H1 (cell line): ENCODE measurements at regions not wholly inside any gene's neighbourhood (a gene's known extent, or its start where the extent isn't known, plus 50 kb on each side); places are given as distances from the start of the nearest gene placed in this dataset.

Experiments
- CTCF ChIA-PET: fragments of 300-600 bp; sonication (Branson Sonifier 250); formaldehyde crosslinking; loops from one replicate; lab custom pipeline; 2021; ENCODE audit not compliant: partially characterized antibody; lab: Charles Lee
- POLR2A ChIA-PET: fragments of 300-600 bp; sonication (Branson Sonifier 250); formaldehyde crosslinking; loops from one replicate; lab custom pipeline; 2021; ENCODE audit warnings: inconsistent platforms; ENCODE audit not compliant: partially characterized antibody; lab: Charles Lee
- DNase-seq, 2 experiments: peaks; one replicate each; pipeline versions ENCODE4 v3.0.0 to v3.0.0-alpha.2; 2010 to 2022; ENCODE audit warnings: low spot score in 2 of 2, low read depth in 1 of 2, mixed read lengths in 1 of 2
- FAIRE-seq: peaks from 2 replicates; lab custom pipeline; 2011; peaks lifted over from hg19 to GRCh38; lab: Jason Lieb, UNC
- H2AFZ ChIP-seq: 2 replicates; pipeline ENCODE4 v1.8.1; 2012; ENCODE audit warnings: low read length, inconsistent platforms
- H2AK5ac ChIP-seq: 2 replicates; pipeline ENCODE4 v1.6.1; 2013; ENCODE audit warnings: low read depth, low read length
- H2BK120ac ChIP-seq: replicated peaks from 2 replicates; pipeline ENCODE3; 2013; ENCODE audit warnings: low read depth, low read length, inconsistent platforms
- H2BK12ac ChIP-seq: 2 replicates; pipeline ENCODE4 v1.6.1; 2013; ENCODE audit warnings: low read depth, low read length
- H2BK15ac ChIP-seq: 2 replicates; pipeline ENCODE4 v1.6.1; 2013; ENCODE audit warnings: low read length
- H2BK20ac ChIP-seq: 2 replicates; pipeline ENCODE4 v1.6.1; 2013; ENCODE audit warnings: low read length
- H2BK5ac ChIP-seq: 2 replicates; pipeline ENCODE4 v1.6.1; 2013; ENCODE audit warnings: low read depth, low read length
- H3K14ac ChIP-seq: 2 replicates; pipeline ENCODE4 v1.6.1; 2013; ENCODE audit warnings: inconsistent platforms; ENCODE audit not compliant: insufficient read length
- H3K18ac ChIP-seq: 2 replicates; pipeline ENCODE4 v1.6.1; 2013; ENCODE audit warnings: low read length; ENCODE audit errors: extremely low read depth
- H3K23ac ChIP-seq: 2 replicates; pipeline ENCODE4 v1.6.1; 2013; ENCODE audit warnings: inconsistent platforms; ENCODE audit not compliant: insufficient read length
- H3K23me2 ChIP-seq: 2 replicates; pipeline ENCODE4 v1.6.1; 2013; ENCODE audit warnings: low read depth, low read length
- H3K27ac ChIP-seq: 2 replicates; pipeline ENCODE4 v1.6.1; 2011; ENCODE audit warnings: low read depth, low read length, inconsistent platforms
- H3K27me3 ChIP-seq, 4 experiments: replicated peaks in 1 of 4; 1 replicate in 1 of 4; 2 replicates in 3 of 4; pipeline versions ENCODE4 v1.6.1 to v1.8.1; 2011 to 2013; ENCODE audit warnings: low read length in 3 of 4, mild to moderate bottlenecking in 3 of 4, inconsistent platforms in 2 of 4, mixed read lengths in 2 of 4, moderate library complexity in 1 of 4; ENCODE audit not compliant: control insufficient read depth in 3 of 4, insufficient read depth in 3 of 4; ENCODE audit errors: extremely low read depth in 1 of 4
- H3K36me3 ChIP-seq, 4 experiments: 2 replicates each; pipeline versions ENCODE4 v1.6.1 to v1.8.1; 2011 to 2013; ENCODE audit warnings: mild to moderate bottlenecking in 4 of 4, low read length in 3 of 4, moderate library complexity in 2 of 4, control low read depth in 1 of 4, inconsistent platforms in 1 of 4; ENCODE audit not compliant: insufficient read depth in 4 of 4, control insufficient read depth in 2 of 4
- H3K4ac ChIP-seq: replicated peaks from 2 replicates; pipeline ENCODE3; 2013; ENCODE audit warnings: low read length, low read depth, mixed read lengths, inconsistent platforms; ENCODE audit not compliant: insufficient read length
- H3K4me1 ChIP-seq, 4 experiments: replicated peaks in 1 of 4; 1 replicate in 1 of 4; 2 replicates in 3 of 4; pipeline versions ENCODE4 v1.6.1 to v1.8.1; 2011 to 2013; ENCODE audit warnings: low read length in 3 of 4, inconsistent platforms in 2 of 4, mixed read lengths in 1 of 4; ENCODE audit not compliant: insufficient read depth in 4 of 4, control insufficient read depth in 3 of 4
- H3K4me2 ChIP-seq, 2 experiments: 2 replicates each; pipeline versions ENCODE4 v1.6.1 to v1.8.1; 2011 to 2013; ENCODE audit warnings: low read depth in 2 of 2, low read length in 2 of 2, control low read depth in 1 of 2, inconsistent platforms in 1 of 2, mild to moderate bottlenecking in 1 of 2; ENCODE audit not compliant: insufficient read depth in 1 of 2
- H3K4me3 ChIP-seq, 4 experiments: fragments of 200-600, 300-600 bp in 1 of 4; sonication (generic), shearing (Covaris generic), sonication (Bioruptor Twin) in 1 of 4; 2 replicates each; pipeline versions ENCODE4 v1.5.1 to v1.8.1; 2011 to 2016; ENCODE audit warnings: low read length in 4 of 4, low read depth in 3 of 4, control low read depth in 2 of 4, inconsistent platforms in 2 of 4, mild to moderate bottlenecking in 2 of 4, mixed read lengths in 1 of 4, moderate library complexity in 1 of 4; ENCODE audit not compliant: insufficient read depth in 2 of 4; ENCODE audit errors: extremely low read depth in 1 of 4
- H3K56ac ChIP-seq: replicated peaks from 2 replicates; pipeline ENCODE3; 2013; ENCODE audit warnings: low read depth, mild to moderate bottlenecking, mixed read lengths, low read length, inconsistent platforms; ENCODE audit not compliant: insufficient read length
- H3K79me1 ChIP-seq: 2 replicates; pipeline ENCODE4 v1.6.1; 2013; ENCODE audit warnings: low read depth, low read length, control low read depth
- H3K79me2 ChIP-seq, 2 experiments: 2 replicates each; pipeline versions ENCODE4 v1.6.1 to v1.8.1; 2012 to 2013; ENCODE audit warnings: low read length in 2 of 2, mild to moderate bottlenecking in 2 of 2, inconsistent platforms in 1 of 2; ENCODE audit not compliant: insufficient read depth in 2 of 2, control insufficient read depth in 1 of 2
- H3K9ac ChIP-seq, 4 experiments: replicated peaks in 1 of 4; 1 replicate in 1 of 4; 2 replicates in 3 of 4; pipeline versions ENCODE4 v1.6.1 to v1.8.1; 2011 to 2013; ENCODE audit warnings: low read depth in 3 of 4, low read length in 3 of 4, control low read depth in 2 of 4, mild to moderate bottlenecking in 2 of 4, moderate library complexity in 2 of 4, inconsistent platforms in 1 of 4; ENCODE audit errors: extremely low read depth in 1 of 4
- H3K9me3 ChIP-seq, 2 experiments: 2 replicates each; pipeline versions ENCODE4 v1.6.1 to v1.8.1; 2012 to 2013; ENCODE audit warnings: mild to moderate bottlenecking in 2 of 2, moderate library complexity in 2 of 2, control low read depth in 1 of 2, inconsistent platforms in 1 of 2, low read depth in 1 of 2, low read length in 1 of 2, mixed read lengths in 1 of 2; ENCODE audit not compliant: insufficient read depth in 2 of 2
- H4K20me1 ChIP-seq, 2 experiments: replicated peaks in 1 of 2; 2 replicates each; pipeline versions ENCODE3 to v1.8.1; 2011 to 2013; ENCODE audit warnings: inconsistent platforms in 2 of 2, low read length in 2 of 2, mild to moderate bottlenecking in 1 of 2; ENCODE audit not compliant: insufficient read depth in 2 of 2, control insufficient read depth in 1 of 2
- H4K5ac ChIP-seq: 2 replicates; pipeline ENCODE4 v1.6.1; 2013; ENCODE audit warnings: low read length, low read depth, mixed read lengths, inconsistent platforms; ENCODE audit not compliant: insufficient read length
- H4K8ac ChIP-seq: 2 replicates; pipeline ENCODE4 v1.8.0; 2013; ENCODE audit warnings: mild to moderate bottlenecking, moderate library complexity, low read length, inconsistent platforms; ENCODE audit not compliant: insufficient read depth; ENCODE audit errors: extremely low read depth
- H4K91ac ChIP-seq: replicated peaks from 2 replicates; pipeline ENCODE3; 2013; ENCODE audit warnings: low read length, mixed read lengths, inconsistent platforms; ENCODE audit not compliant: insufficient read length
- ASH2L ChIP-seq: fragments of 200-600, 300-600 bp; sonication (generic); IDR thresholded peaks from one replicate; pipeline ENCODE4 v1.7.1; 2017; ENCODE audit warnings: low read length
- BACH1 ChIP-seq: IDR thresholded peaks from 2 replicates; pipeline ENCODE4 v1.6.1; 2012; ENCODE audit warnings: low read length, improper control_type of control experiment
- CEBPB ChIP-seq: IDR thresholded peaks from 2 replicates; pipeline ENCODE4 v1.6.1; 2012; ENCODE audit warnings: low read depth, low read length
- JUN ChIP-seq: IDR thresholded peaks from 2 replicates; pipeline ENCODE4 v1.6.1; 2011; ENCODE audit warnings: low read depth, mild to moderate bottlenecking, improper control_type of control experiment, low read length
- MAFK ChIP-seq: IDR thresholded peaks from 2 replicates; pipeline ENCODE4 v1.6.1; 2012; ENCODE audit warnings: low read depth, mild to moderate bottlenecking, improper control_type of control experiment, low read length
- POU5F1 ChIP-seq: IDR thresholded peaks from 2 replicates; pipeline ENCODE4 v1.6.1; 2011; ENCODE audit warnings: low read depth, mild to moderate bottlenecking, low read length, moderate library complexity
- SIX5 ChIP-seq: IDR thresholded peaks from 2 replicates; pipeline ENCODE4 v1.6.1; 2011; ENCODE audit warnings: mild to moderate bottlenecking, low read depth, low read length
- SUZ12 ChIP-seq: fragments of 200-600 bp; sonication (generic); IDR thresholded peaks from 2 replicates; pipeline ENCODE4 v1.6.1; 2012; ENCODE audit warnings: mild to moderate bottlenecking, inconsistent platforms, low read length, moderate library complexity, mixed read lengths
- TEAD4 ChIP-seq: IDR thresholded peaks from 2 replicates; pipeline ENCODE4 v1.6.1; 2012; ENCODE audit warnings: low read depth, low read length, inconsistent platforms, mixed read lengths
- WGBS, 2 experiments: shearing (Covaris generic) in 1 of 2; methylation state at CpG; one replicate each; pipeline versions ENCODE4 v1.1.6 to v1.1.7; 2013 to 2015; ENCODE audit warnings: low lambda C conversion rate in 2 of 2, mixed read lengths in 2 of 2, inconsistent platforms in 1 of 2, low coverage in 1 of 2, missing lambda C conversion rate in 1 of 2; ENCODE audit not compliant: insufficient replicate concordance in 2 of 2, insufficient coverage in 1 of 2, insufficient read length in 1 of 2; ENCODE audit errors: extremely low coverage in 1 of 2, missing lambda C conversion rate in 1 of 2; 5-methylcytosine and 5-hydroxymethylcytosine counted together

DNA sequence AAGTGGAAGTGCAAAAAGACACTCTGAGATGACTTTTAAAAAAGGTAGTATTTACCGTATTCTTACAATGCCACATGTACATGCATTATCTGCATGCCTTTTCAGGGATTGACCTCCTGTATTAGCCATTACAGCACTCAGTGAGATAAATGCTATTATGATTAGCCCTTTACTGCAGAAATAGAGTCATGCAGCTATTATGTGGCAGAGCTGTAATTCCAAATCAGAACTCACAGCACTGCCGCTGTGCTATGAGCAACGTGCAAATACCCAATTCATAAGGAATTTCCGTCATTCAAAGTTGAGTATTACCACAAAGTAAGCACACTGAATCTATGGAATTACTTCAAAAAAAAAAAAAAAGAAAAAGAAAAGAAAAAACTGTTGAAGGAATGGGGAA is 92.1 kb upstream of the SMAD1 start:
- CTCF ChIA-PET: interaction anchor here (0.6 to 1.4 kb wide), 2 partner anchors 9 to 63 kb away, joined by 3 read pairs; no protein-coding TSS in a partner anchor
- Histone ChIP-seq H3K79me2 (no peaks in the 10 kb centered on the region), H2AFZ (no peak overlapping the region), H3K4me2 (no peak overlapping the region), H2BK20ac (no peak overlapping the region), H3K9me3 (no peaks in the 10 kb centered on the region), H3K18ac (no peak overlapping the region), H4K20me1 (no peaks in the 10 kb centered on the region), H3K23me2 (no peaks in the 10 kb centered on the region), H2AK5ac (no peak overlapping the region), H3K14ac (no peak overlapping the region), H2BK120ac (no peak overlapping the region), H3K27me3 (no peaks in the 10 kb centered on the region), H4K5ac (no peak overlapping the region), H2BK12ac (no peak overlapping the region), H2BK15ac (no peak overlapping the region), H2BK5ac (no peak overlapping the region), H4K8ac (no peak overlapping the region), H3K4me1 (no peaks in the 10 kb centered on the region), H3K27ac (no peak overlapping the region), H4K91ac (no peak overlapping the region), H3K79me1 (no peaks in the 10 kb centered on the region), H3K36me3 (no peaks in the 10 kb centered on the region), H3K56ac (no peak overlapping the region), H3K9ac (no peak overlapping the region), H3K23ac (no peak overlapping the region), H3K4ac (no peak overlapping the region), H3K4me3 (no peak overlapping the region)
- TF ChIP-seq MAFK: no peak
- TF ChIP-seq SIX5: no peak
- no peak for TF ChIP-seq SUZ12
- no peak for TF ChIP-seq TEAD4
- TF ChIP-seq BACH1: no peak
- no peak for TF ChIP-seq ASH2L
- TF ChIP-seq CEBPB: no peak
- no peak for TF ChIP-seq JUN
- TF ChIP-seq POU5F1: no peak
- 94% methylated on average over 4 of the region's 4 CpGs; no CpG with 5 or more reads in 1 of the 2 experiments for WGBS, 2 experiments
- no peak for DNase-seq
- no peak for FAIRE-seq
- POLR2A ChIA-PET: interaction anchor here (0.7 kb wide), 1 partner anchor 90 kb away, joined by 3 read pairs; no protein-coding TSS in a partner anchor
